Superior temporal gyrus (tissue), 1 donor: ENCODE measurements at regions not wholly inside any gene's neighbourhood (a gene's known extent, or its start where the extent isn't known, plus 50 kb on each side); places are given as distances from the start of the nearest gene placed in this dataset.

Experiments used
- DNase-seq: peaks from one replicate; pipeline ENCODE4 v3.0.0-alpha.2; 2016; ENCODE audit errors: extremely low spot score

GRCh38 chr10:59085711-59086502 is 90.5 kb upstream of the PHYHIPL start:
- no peak for DNase-seq

- DNase-seq: no peak
Observed at GRCh38 chr10:59087486-59087885, 89.0 kb upstream of the PHYHIPL start.

- DNase-seq: no peak
Observed at GRCh38 chr10:59088912-59089573, 87.4 kb upstream of the PHYHIPL start.

GRCh38 chr10:59090817-59091622 is 85.4 kb upstream of the PHYHIPL start:
- DNase-seq: peak; percentile 59

GRCh38 chr10:59093461-59093860 is 83.0 kb upstream of the PHYHIPL start:
- DNase-seq: no peak

- peak; percentile 87 for DNase-seq
Observed at GRCh38 chr10:59096631-59097030, 79.8 kb upstream of the PHYHIPL start.

- DNase-seq: no peak
Observed at GRCh38 chr10:59098387-59098786, 78.1 kb upstream of the PHYHIPL start.

GRCh38 chr10:59098831-59099452 is 77.5 kb upstream of the PHYHIPL start:
- peak; percentile 63 for DNase-seq

GRCh38 chr10:59099481-59099880 is 77.0 kb upstream of the PHYHIPL start:
- DNase-seq: no peak

GRCh38 chr10:59102394-59102793 is 74.0 kb upstream of the PHYHIPL start:
- DNase-seq: no peak

- DNase-seq: no peak
Observed at GRCh38 chr10:59104186-59104585, 72.3 kb upstream of the PHYHIPL start.

GRCh38 chr10:59106441-59106840 is 70.0 kb upstream of the PHYHIPL start:
- no peak for DNase-seq

- DNase-seq: no peak
Observed at GRCh38 chr10:59107147-59107546, 69.3 kb upstream of the PHYHIPL start.

GRCh38 chr10:59108296-59108870 is 68.1 kb upstream of the PHYHIPL start:
- peak; percentile 17 for DNase-seq

- DNase-seq: no peak
Observed at GRCh38 chr10:59108886-59109288, 67.6 kb upstream of the PHYHIPL start.

GRCh38 chr10:59109826-59110225 is 66.6 kb upstream of the PHYHIPL start:
- DNase-seq: peak; percentile 13

GRCh38 chr10:59124187-59124586 is 52.3 kb upstream of the PHYHIPL start:
- no peak for DNase-seq

GRCh38 chr10:59125666-59126065 is 50.8 kb upstream of the PHYHIPL start:
- DNase-seq: no peak

- DNase-seq: no peak
Observed at GRCh38 chr10:59126261-59126660, 50.2 kb upstream of the PHYHIPL start.
